Smooth muscle cell (in vitro differentiated cells): ENCODE measurements at regions not wholly inside any gene's neighbourhood (a gene's known extent, or its start where the extent isn't known, plus 50 kb on each side); places are given as distances from the start of the nearest gene placed in this dataset.

Experiments
- DNase-seq: peaks from one replicate; lab custom pipeline; 2025; ENCODE audit not compliant: unreplicated experiment; lab: John Stamatoyannopoulos, UW
- H2AFZ ChIP-seq: fragments of 200-600 bp; sonication (generic); 2 replicates; pipeline ENCODE4 v1.6.0; 2016; ENCODE audit warnings: antibody characterized with exemption, low read depth, mild to moderate bottlenecking
- H3F3A ChIP-seq: fragments of 200-600 bp; sonication (generic); 2 replicates; pipeline ENCODE4 v1.6.0; 2017; ENCODE audit warnings: antibody characterized with exemption, low read depth
- H3K27ac ChIP-seq: fragments of 200-600 bp; sonication (generic); 2 replicates; pipeline ENCODE4 v1.5.1; 2016; ENCODE audit warnings: low read depth, mild to moderate bottlenecking
- H3K27me3 ChIP-seq: fragments of 200-600 bp; sonication (generic); 2 replicates; pipeline ENCODE4 v1.6.1; 2016; ENCODE audit warnings: low read depth, mild to moderate bottlenecking
- H3K36me3 ChIP-seq: fragments of 200-600 bp; sonication (generic); 2 replicates; pipeline ENCODE4 v1.5.1; 2016; ENCODE audit warnings: low read depth
- H3K4me1 ChIP-seq: fragments of 200-600 bp; sonication (generic); 2 replicates; pipeline ENCODE4 v1.5.1; 2016; ENCODE audit warnings: low read depth
- H3K4me2 ChIP-seq: fragments of 200-600 bp; sonication (generic); 2 replicates; pipeline ENCODE4 v1.6.0; 2016; ENCODE audit warnings: mild to moderate bottlenecking
- H3K4me3 ChIP-seq: fragments of 200-600 bp; sonication (generic); 2 replicates; pipeline ENCODE4 v1.5.1; 2016; ENCODE audit warnings: mild to moderate bottlenecking
- H3K79me2 ChIP-seq: fragments of 200-600 bp; sonication (generic); 2 replicates; pipeline ENCODE4 v1.6.0; 2016; ENCODE audit warnings: low read depth, mild to moderate bottlenecking
- H3K9ac ChIP-seq: fragments of 200-600 bp; sonication (generic); 2 replicates; pipeline ENCODE4 v1.6.0; 2016; ENCODE audit warnings: low read depth
- H3K9me3 ChIP-seq: fragments of 200-600 bp; sonication (generic); replicated peaks from 2 replicates; pipeline ENCODE4 v1.5.1; 2016; ENCODE audit warnings: low read depth
- H4K20me1 ChIP-seq: fragments of 200-600 bp; sonication (generic); 2 replicates; pipeline ENCODE4 v1.6.0; 2016; ENCODE audit warnings: low read depth
- WGBS: methylation state at CpG from one replicate; pipeline ENCODE4 v1.1.7; 2016; ENCODE audit warnings: low lambda C conversion rate; 5-methylcytosine and 5-hydroxymethylcytosine counted together
- TF ChIP-seq, protein P1 (sequence below): fragments of 200-600 bp; sonication (generic); IDR thresholded peaks from 2 replicates; pipeline ENCODE4 v1.5.1; 2017; ENCODE audit warnings: borderline replicate concordance, mild to moderate bottlenecking, antibody characterized with exemption; ENCODE audit not compliant: insufficient read depth, poor library complexity, severe bottlenecking

DNA sequence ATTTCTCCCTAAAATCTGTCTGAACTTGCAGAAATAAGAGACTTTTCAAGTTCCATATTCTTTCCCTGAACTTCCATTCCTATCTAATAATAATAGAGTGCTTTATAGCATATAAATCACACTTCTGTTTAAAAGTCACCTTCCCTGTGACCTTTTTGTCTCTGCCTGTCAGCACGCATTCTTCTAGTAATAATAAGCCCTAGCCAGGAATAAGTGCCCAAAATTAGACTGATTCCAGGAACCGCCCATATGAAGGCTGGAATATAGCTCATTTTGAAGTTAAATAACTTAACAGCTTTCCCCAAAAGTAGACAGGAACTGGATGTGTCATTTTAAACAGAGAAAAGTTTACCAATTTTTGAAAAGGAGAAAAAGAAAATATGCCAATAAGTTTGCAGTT, 576.5 kb downstream of the EPHA4 start:
- Histone ChIP-seq H3K4me1 (no peaks in the 10 kb centered on the region), H3K79me2 (no peaks in the 10 kb centered on the region), H3K4me3 (no peak overlapping the region), H3F3A (no peaks in the 10 kb centered on the region), H3K9ac (no peak overlapping the region), H3K27me3 (no peaks in the 10 kb centered on the region), H4K20me1 (no peaks in the 10 kb centered on the region), H3K36me3 (no peaks in the 10 kb centered on the region), H2AFZ (no peak overlapping the region), H3K27ac (no peak overlapping the region), H3K9me3 (no peaks in the 10 kb centered on the region), H3K4me2 (no peak overlapping the region)
- TF ChIP-seq, protein P1, sequence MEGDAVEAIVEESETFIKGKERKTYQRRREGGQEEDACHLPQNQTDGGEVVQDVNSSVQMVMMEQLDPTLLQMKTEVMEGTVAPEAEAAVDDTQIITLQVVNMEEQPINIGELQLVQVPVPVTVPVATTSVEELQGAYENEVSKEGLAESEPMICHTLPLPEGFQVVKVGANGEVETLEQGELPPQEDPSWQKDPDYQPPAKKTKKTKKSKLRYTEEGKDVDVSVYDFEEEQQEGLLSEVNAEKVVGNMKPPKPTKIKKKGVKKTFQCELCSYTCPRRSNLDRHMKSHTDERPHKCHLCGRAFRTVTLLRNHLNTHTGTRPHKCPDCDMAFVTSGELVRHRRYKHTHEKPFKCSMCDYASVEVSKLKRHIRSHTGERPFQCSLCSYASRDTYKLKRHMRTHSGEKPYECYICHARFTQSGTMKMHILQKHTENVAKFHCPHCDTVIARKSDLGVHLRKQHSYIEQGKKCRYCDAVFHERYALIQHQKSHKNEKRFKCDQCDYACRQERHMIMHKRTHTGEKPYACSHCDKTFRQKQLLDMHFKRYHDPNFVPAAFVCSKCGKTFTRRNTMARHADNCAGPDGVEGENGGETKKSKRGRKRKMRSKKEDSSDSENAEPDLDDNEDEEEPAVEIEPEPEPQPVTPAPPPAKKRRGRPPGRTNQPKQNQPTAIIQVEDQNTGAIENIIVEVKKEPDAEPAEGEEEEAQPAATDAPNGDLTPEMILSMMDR: no peak
- WGBS: 92% methylated on average over 2 of the region's 2 CpGs
- DNase-seq: no peak

DNA sequence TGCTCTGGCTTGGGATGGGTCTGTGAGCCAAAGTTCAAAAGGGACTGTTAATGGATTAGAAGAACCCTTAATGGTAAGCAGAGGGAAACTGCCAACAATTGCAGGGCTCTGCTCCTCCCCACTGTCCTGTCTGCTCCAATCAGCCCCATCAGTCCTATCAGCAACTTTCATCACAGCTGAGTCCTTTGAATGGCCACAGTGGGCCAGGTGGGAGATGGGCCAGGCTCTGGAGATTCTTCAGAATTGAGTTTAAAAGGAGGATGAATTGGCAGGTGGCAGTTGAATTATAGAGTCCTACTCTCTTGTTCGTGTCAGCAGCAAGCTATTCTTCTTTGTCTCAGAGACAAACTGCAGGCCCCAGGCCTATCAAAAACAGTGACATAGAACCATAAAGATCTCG, 573.9 kb downstream of the EPHA4 start:
- H3K27ac ChIP-seq: no peak overlapping the region
- H3K4me3 ChIP-seq: no peak overlapping the region
- WGBS: 28% methylated on average over 2 of the region's 2 CpGs

DNA sequence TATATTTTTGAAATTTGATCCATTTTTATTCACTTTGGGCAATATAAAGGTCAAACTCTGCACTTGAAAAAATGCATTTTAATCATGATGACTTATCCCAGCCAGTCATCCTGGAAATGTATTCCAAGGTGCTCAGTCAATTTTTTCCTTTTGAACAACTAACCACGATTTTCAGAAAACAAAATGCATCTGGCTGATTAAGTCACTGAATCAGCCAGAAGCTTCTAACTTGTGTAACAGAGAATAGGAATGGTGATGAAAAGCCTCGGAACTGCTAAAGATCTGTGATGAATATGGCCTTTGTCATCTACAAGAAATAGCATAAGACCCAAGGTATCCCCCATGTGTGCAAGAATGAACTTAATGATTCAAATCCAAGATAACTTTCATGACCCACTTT, 572.7 kb downstream of the EPHA4 start:
- Histone ChIP-seq H3K4me1 (no peaks in the 10 kb centered on the region), H3K9ac (no peak overlapping the region), H3F3A (no peaks in the 10 kb centered on the region), H3K27me3 (no peaks in the 10 kb centered on the region), H2AFZ (no peak overlapping the region), H3K27ac (no peak overlapping the region), H3K79me2 (no peaks in the 10 kb centered on the region), H3K36me3 (no peaks in the 10 kb centered on the region), H3K9me3 (no peaks in the 10 kb centered on the region), H3K4me3 (no peak overlapping the region), H4K20me1 (no peaks in the 10 kb centered on the region), H3K4me2 (no peak overlapping the region)
- no peak for DNase-seq
- TF ChIP-seq, protein P1: no peak
- WGBS: 73% methylated on average over 2 of the region's 2 CpGs

More for the DNA sequence above, 573.9 kb downstream of the EPHA4 start:
- no peaks in the 10 kb centered on the region for H3K4me1 ChIP-seq
- no peak for DNase-seq
- H3K9me3 ChIP-seq: no peaks in the 10 kb centered on the region
- TF ChIP-seq, protein P1: no peak
- H2AFZ ChIP-seq: no peak overlapping the region
- H3K27me3 ChIP-seq: no peaks in the 10 kb centered on the region
- H3K9ac ChIP-seq: no peak overlapping the region
- H3K4me2 ChIP-seq: no peak overlapping the region
- H3K79me2 ChIP-seq: no peaks in the 10 kb centered on the region
- H4K20me1 ChIP-seq: no peaks in the 10 kb centered on the region
- H3K36me3 ChIP-seq: no peaks in the 10 kb centered on the region
- H3F3A ChIP-seq: no peaks in the 10 kb centered on the region

DNA sequence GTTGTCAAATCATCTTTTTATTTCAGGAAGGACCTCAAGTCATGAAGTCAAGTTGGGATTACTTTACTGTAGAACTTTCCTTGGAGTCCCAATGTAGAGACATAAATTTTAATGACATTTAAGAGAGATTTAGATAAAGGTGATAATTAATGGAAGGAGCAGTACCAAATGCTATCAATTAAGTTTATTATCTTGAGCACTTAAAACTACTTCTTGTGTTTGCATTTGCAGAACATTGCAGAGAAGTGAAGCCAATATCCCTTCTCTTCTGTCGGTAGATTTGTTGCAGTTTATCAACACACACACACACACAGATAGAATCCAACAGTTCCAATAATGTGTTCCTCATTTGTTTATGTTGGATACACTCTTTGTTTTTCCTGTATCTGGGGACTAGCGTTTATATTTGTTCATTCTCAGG, 570.7 kb downstream of the EPHA4 start:
- Histone ChIP-seq H2AFZ (no peak overlapping the region), H3K4me3 (no peak overlapping the region), H3K79me2 (no peaks in the 10 kb centered on the region), H3F3A (no peaks in the 10 kb centered on the region), H3K4me1 (no peaks in the 10 kb centered on the region), H4K20me1 (no peaks in the 10 kb centered on the region), H3K27ac (no peak overlapping the region), H3K4me2 (no peak overlapping the region), H3K9me3 (no peaks in the 10 kb centered on the region), H3K9ac (no peak overlapping the region), H3K36me3 (no peaks in the 10 kb centered on the region), H3K27me3 (no peaks in the 10 kb centered on the region)
- TF ChIP-seq, protein P1: no peak
- DNase-seq: no peak
- 71% methylated on average over 2 of the region's 2 CpGs for WGBS
